Thyroid gland (tissue), 4 donors: ENCODE measurements at regions not wholly inside any gene's neighbourhood (a gene's known extent, or its start where the extent isn't known, plus 50 kb on each side); places are given as distances from the start of the nearest gene placed in this dataset.

ENCODE experiments used
- CTCF ChIP-seq, 6 experiments: fragments of 200-600 bp in 3 of 6; fragments of 450-650 bp in 3 of 6; sonication (generic) in 3 of 6; IDR thresholded peaks; one replicate each; pipeline ENCODE4 v1.5.1; 2016 to 2019; ENCODE audit warnings: antibody characterized with exemption in 6 of 6, mild to moderate bottlenecking in 2 of 6, inconsistent platforms in 1 of 6, moderate library complexity in 1 of 6
- POLR2A ChIP-seq, 2 donors: fragments of 450-650 bp; IDR thresholded peaks; one replicate each; pipeline ENCODE4 v1.6.1; 2017; ENCODE audit warnings: antibody characterized with exemption in 2 of 2, mild to moderate bottlenecking in 2 of 2, moderate library complexity in 1 of 2

GRCh38 chr9:26216702-26217101, 538.5 kb upstream of the TUSC1 start:
- no peak for TF ChIP-seq CTCF (IDR thresholded peaks at IDR 0.05)
- TF ChIP-seq POLR2A (IDR thresholded peaks at IDR 0.05): no peak
